ENCODE measurements at regions not wholly inside any gene's neighbourhood (a gene's known extent, or its start where the extent isn't known, plus 50 kb on each side); places are given as distances from the start of the nearest gene placed in this dataset.

- TF ChIP-seq POLR2A (IDR thresholded peaks at IDR 0.05; ENCODE audit: low read length) (no peak), GATA1 (IDR thresholded peaks at IDR 0.05; ENCODE audit: low read depth, low read length) (no peak)
Measured at GRCh38 chr14:81868172-81868571, 334.5 kb upstream of the SEL1L start.

All from erythroblast (primary cell).